Kasumi-1 (cell line): ENCODE measurements at regions not wholly inside any gene's neighbourhood (a gene's known extent, or its start where the extent isn't known, plus 50 kb on each side); places are given as distances from the start of the nearest gene placed in this dataset.
"Not testable (repeated sequence)": the region's sequence is repeated elsewhere in the genome, so short reads cannot be mapped to it uniquely, and the experiment has no call there.

ENCODE experiments used
- DNase-seq, 2 experiments: peaks; one replicate each; lab custom pipeline; 2025; lab: John Stamatoyannopoulos, UW

DNA sequence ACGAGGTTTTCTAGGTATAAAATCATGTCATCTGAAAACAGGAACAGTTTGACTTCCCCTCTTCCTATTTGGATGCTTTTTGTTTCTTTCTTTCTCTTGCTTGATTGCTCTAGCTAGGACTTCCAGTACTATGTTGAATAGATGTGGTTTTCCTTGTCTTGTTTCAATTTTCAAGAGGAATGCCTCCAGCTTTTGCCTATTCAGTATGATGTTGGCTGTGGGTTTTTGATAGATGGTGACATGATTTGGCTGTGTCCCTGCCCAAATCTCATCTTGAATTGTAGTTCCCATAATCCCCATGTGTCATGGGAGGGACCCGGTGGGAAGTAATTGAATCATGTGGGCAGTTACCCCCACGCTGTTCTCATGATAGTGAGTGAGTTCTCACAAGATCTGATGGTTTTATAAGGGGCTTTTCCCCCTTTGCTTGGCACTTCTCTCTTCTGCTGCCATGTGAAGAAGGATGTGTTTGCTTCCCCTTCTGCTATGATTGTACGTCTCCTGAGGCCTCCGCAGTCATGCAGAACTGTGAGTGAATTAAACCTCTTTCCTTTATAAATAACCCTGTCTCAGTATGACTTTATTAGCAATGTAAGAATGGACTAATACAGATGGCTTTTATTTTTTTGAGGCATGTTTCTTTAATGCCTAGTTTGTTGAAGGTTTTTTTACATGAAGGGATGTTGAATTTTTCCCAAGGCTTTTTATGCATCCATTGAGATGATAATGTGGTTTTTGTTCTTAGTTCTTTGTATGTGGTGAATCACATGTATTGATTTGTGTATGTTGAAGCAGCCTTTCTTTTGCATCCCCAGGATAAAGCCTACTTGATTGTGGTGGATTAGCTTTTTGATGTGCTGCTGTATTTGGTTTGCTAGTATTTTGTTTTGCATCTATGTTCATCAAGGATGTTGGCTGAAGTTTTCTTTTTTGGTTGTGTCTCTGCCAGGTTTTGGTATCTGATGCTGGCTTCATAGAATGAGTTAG, 239.1 kb downstream of the THBS2 start:
- no peak for DNase-seq

DNA sequence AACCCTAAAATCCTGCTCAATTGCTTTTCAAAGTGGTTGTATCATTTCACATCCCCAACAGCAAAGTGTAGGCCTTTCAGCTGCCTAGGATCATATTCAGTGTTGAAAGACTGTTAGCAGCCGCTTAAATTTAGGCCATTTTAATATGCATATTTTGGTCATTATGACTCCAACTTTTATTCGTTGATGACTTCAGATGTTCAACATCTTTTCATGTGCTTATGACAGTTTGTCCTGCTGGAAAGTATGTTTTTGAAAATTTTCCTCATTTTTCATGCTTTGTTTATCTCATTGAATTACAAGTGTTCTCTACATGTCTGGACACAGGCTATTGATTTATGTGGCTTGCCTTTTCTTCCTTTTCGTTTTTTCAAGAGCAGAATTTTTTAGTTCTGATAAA, 244.0 kb downstream of the THBS2 start:
- DNase-seq, result no peak

DNA sequence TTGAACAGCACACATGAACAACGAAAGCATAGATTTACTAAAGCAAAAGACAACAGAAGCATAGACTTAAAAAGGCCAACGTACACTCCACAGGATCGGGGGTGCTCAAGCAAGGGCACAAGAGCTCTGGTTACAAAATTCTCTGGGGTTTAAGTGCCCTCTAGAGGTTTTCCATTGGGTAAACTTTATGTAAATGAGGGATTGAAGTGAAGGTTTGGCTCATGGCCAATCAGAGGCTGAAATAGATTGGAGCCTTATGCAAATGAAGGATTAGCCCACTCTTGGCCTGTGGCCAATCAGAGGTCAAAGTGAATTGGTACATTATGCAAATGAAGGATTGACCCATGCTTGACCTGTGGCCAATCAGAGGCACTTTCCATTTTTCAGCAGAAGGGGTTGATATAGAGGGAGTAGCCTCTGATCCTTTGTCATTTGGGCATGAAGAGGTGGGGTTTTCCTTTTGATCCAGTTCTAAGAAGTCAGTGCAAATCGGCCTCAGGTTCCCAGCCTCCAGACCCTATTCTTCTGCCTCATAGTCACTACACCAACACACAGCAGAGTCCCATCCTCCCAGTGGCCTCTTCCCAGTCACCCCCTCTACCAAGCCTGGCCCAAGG, 244.9 kb downstream of the THBS2 start:
- DNase-seq, result peak in 1 of 2 experiments; percentile 14

DNA sequence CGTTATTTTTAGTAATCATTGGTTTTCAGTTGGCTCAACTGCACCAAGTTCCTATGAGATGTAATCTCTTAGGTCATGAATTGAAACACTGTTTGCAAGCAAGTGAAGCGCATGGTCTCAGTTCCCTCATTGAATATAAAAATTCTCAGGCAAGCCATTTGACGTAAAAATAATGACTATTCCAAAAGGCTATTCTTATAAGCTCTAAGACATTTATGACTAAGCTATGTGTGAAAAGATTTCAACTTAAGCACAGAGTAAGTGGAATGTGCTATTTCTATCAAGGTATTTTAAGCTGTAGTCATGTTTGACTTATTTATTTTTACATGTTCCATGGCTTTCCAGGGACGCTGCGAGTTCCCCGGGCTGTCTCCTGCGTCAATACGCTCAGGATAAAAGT, 248.5 kb downstream of the THBS2 start:
- no peak for DNase-seq

DNA sequence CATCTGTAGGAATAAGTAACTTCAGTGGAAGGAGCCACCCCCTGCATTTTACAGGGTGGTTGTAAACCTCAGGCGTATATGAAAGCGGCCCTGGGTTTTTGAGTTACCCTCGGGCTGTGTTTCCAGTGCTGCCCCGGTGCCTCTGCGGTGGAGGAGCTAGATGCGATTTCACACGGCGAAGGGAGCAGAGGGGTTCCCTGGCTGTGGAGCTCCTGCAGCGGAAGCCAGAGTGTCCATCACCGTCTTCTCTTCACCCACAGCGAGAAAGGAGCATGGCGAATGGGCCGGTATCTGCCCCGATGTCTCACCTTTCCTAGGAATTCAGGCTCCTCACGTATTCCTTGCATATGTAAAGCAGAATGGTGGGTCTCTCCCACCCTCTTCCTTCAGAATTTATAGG, 253.6 kb downstream of the THBS2 start:
- no peak for DNase-seq

DNA sequence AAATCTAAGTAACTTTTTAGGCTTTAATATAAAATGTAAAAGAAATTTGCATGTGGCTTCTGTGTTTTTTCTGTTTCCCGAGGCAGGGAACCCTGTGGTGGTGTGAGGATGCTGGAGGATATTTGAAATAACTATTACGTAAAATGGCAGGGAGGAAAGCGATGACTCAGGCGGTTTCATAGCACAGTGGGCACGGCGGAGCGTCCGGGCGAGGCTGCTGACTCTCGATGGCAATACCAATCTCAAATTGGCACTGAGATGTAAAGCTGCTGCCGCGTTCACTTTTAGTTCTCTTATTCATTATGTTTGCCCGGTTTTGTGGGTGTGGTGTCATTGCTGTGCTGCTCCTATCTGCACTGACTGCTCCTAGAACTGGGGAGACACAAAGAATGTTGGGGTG, 254.3 kb downstream of the THBS2 start:
- no peak for DNase-seq

DNA sequence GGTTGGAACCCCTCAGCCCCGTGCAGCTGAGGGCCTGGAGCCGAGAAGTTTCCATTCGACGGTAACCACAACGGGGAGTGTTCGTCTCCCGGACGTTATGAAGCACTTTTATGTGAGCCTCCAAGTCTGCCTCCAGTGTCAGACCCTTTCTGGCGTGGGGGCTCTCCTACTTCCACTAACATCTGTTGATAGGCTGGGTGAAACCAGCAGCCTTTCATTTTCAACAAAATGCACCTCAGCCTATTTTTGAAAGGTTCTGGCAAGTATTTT, 257.4 kb downstream of the THBS2 start:
- DNase-seq, result no peak

DNA sequence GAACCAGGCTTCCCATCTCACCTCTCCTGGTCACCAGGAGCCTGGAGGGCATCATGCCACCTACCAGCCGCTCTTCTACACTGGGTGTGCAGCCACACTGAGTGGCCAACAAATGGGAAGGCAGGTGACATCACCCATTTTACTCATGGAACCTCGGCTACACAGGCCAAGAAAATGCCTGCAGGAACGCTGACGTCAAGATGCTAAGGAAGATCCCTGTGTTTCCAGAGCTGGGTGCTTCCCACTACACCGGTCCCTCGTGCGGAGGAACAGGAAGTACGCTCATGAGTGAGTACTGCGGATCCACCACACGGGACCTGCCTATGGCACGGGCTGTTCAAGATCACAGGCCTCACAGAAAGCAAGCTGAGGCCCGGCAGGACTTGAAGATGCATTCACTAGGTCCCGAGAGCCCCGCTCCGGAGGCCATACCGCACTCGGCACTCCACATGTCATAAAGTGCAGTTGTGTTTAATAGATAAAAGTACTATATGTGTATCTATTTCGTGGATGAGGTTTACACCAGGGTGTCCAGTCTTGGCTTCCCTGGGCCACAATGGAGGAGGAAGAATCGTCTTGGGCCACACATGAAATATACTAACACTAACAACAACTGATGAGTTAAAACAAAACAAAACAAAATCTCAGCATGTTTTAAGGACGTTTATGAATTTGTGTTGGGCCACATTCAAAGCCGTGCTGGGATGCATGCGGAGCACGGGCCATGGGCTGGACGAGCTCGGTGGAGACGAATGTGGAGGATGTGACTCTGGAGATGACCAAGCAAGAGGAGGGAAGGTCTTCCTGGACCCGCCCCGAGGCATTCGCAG, 257.9 kb downstream of the THBS2 start:
- DNase-seq, result no peak

DNA sequence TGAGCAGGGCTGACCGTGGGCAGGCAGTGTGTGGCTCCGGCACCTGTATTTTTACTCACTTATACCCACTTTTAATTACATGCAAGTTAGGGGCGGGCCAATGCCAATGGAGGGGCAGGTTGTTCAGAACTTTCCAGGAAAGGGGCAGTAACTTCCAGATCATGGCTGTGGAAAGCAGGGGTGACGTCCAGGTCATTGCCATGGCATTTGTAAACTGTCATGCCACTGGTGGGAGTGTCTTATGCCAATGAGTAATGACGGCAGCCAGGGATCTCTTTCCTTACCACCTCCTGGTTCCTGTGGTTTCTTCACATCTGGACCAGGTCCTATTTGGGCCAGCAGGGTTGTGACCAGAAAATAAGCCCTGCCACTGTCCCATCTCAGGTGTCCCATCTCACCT, 258.7 kb downstream of the THBS2 start:
- no peak for DNase-seq

DNA sequence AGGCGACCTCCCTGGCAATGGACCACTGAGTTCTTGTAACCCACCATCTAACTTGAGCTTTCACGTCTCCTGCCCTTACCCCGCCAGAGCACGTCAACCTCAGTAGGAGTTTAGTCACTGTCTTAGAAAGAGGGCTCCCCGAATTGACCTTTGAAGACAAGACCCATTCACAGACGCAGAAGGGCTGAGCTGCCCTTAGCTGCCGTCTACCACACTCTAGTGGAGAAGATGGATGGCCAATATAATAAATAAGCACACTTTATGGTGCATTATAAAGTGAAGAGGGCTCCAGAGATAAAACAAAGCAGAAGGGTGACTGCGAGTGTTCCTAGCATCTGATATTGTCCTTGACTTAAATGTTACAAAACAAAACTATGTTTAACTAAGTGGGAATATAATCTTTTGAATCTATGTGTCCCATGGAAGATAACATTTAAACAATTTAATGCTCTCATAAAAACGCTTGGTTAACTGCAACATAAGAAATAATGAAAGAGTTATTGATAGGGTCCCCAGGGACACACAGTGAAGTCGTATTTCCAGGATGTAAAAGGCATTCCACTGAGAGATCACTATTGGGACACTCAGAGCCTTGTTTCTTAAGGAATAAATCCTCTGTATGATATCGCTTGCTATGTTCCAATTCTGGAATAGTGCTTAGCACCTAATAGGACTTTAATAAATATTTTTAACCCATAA, 261.1 kb downstream of the THBS2 start:
- DNase-seq, result no peak

DNA sequence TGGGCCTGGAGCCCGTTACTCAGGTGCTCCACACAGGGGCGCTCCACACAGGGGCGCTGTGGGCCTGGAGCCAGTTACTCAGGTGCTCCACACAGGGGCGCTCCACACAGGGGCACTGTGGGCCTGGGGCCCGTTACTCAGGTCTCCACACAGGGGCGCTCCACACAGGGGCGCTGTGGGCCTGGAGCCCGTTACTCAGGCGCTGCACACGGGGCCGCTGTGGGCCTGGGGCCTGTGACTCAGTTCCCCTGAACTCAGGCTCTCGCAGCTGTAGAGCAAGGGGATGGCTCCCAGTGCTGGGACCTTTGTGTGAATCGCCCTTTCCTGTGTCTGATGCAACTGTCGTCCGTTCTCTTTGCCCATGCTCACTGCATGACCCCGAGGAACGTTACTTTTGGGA, 262.0 kb downstream of the THBS2 start:
- DNase-seq, result not testable (repeated sequence)

DNA sequence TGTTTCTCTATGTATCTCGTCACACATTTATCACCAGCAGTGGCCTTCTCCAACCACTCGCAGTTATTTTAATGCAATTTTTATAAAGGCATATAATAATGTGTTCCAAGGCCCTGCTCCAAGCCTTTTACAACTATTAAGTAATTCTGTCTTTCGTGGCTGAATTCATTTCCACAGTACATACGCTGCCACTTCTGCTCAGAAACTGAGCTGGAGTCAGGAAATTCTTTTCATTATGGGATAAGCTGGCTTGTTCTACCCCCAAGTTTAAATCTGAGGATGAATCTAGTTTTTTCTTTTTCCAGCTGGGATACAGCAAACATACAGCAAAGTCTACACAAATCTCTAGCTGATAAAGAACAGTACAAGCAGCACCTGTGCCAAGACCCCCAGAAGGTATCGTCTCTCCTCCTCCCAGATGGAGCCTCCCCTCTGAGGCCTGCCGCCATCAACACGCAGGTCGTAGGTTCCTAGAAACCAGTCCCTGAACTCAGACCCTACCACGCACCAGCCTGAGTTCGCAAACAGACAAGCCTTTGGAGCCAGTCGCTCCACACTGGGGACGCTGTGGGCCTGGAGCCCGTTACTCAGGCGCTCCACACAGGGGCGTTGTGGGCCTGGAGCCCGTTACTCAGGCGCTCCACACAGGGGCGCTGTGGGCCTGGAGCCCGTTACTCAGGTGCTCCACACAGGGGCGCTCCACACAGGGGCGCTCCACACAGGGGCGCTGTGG, 263.5 kb downstream of the THBS2 start:
- no peak for DNase-seq

DNA sequence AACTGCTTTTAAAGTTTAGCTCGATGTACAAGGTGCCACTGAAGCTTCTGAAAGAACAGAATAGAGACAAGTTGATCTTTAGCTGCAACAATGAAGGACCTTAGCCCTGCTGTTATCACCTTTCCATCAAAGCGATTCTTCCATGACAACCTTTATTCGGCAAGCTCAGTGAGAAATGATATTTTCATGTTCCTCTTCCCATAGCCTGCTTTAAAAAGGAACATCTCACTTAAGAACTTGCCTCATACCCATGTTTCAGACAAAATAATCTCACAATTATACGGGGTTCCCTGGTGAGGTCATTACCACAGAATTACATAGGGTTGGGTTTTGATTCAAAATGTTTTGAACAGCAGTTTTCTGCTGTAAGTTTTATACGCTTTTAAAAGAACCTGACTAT, 264.2 kb downstream of the THBS2 start:
- DNase-seq, result no peak

DNA sequence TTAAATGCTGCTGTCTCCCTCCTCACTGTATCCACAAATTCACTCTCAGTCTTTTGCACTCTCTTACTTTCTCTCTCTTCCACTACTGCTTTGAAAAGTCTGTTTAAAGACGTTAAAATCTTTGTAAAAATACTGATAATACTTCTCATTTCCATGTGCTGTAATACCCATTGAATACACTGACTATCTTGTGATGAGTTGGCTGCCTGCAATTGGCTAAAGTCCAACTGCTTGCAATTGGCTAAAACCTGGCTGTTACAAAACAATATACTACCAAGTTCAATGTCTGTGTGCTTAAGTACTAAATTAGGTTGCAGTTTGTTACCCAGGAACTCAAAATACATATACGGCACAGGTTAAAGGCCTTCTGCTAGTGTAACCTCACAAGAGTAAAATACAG, 264.8 kb downstream of the THBS2 start:
- no peak for DNase-seq

DNA sequence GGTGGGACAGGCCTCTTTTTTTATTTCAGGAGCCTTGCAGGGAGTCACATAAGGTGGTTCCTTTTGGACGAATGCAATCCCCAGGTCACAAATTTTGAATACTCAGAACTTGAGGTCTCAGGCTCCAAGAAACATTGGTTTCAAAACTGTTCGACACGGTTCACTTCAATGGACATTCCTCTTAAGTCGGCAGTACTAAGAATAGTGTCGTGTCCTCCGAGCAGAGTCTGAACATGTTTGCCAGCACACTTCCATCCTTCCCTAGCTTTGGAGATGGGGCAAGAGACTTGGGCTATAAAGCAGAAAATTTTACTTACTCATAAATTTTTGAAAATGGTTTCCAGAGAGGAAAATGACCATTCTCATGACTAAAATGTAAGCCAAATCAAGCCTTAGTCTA, 265.4 kb downstream of the THBS2 start:
- DNase-seq, result no peak

DNA sequence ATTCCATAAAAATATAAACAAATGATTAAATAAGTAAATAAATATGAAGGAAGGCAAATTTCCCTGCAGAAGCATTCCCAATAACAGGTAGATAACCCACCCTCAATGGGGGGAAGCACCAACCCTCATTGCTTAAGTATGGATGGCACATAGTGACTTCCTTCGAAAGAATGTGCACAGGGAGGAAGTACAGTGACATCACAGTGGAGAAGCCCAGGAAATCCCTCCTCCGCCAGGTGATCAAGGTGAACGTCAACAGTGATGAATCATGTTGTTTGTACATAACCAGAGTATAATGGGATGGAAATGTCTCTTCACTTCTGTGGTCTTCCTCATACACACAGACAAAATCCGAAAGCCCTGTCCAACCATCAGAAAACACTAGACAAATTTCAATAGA, 267.9 kb downstream of the THBS2 start:
- DNase-seq, result no peak

DNA sequence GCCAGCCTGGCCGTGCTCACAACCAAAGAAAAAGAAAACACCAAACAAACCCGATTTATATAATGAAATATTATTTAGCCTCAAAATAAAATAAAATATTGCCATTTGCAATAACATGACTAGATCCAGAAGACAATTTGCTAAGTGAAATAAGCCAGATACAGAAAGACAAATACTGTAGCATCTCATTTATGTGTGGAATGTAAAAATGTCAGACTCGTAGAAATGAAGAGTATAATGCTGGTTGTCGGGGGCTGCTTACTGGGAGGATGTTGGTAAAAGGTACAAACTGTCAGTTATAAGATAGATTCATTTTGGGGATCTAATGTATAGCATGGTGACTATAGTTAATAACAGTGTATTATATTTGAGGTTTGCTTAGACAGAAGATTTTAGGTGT, 269.7 kb downstream of the THBS2 start:
- DNase-seq, result no peak

DNA sequence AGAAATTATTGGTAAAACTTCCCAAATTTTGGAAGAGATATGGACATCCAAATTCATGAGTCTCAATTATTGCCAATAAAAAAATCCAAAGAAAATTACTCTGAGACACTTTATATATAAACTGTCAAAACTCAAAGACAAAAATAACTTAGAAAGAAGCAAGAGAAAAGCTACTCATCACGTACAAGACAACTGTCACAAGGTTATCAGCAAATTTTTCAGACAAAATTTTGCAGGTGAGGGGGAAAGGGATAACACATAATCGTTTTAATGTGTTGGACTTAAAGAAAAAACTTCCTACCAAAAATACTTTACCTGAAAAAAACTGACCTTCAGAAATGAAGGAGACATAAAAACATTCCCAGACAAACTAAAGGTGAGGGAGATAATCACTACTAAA, 272.5 kb downstream of the THBS2 start:
- no peak for DNase-seq

DNA sequence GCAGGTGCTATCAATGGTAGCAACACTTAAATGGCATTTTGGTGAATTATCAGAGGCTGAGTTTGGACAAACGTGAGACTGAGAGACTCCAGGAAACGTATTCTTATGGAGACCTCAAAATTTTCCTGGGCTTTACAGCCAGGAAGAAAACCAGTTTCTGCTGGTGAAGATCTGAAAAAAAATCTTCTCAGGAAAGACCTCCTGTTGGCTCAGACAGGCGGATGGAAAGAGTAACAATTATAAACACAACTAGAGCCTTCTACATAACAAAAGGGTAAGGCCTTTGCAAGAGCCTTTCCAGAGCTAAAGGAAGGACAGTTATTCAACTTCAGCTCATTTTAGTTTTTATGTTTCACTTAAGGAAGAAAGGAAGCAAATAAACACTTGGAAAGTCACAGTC, 274.4 kb downstream of the THBS2 start:
- no peak for DNase-seq

DNA sequence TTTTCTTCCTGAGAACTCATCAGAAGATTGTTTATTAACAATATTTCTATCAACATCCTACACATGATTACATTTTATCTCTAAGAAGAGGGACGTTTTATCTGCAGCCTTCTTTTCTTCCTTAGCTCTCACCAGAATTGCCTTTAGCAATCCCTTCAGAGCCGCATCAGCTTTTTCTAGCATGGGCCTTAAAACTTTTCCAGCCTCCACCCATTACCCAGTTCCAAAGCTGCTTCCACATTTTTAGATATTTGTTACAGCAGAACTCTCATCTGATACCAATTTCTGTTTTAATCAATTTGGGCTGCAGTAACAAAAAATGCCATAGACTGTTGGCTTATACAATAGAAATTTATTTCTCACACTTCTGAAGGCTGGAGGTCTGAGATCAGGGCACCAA, 281.5 kb downstream of the THBS2 start:
- DNase-seq, result no peak

DNA sequence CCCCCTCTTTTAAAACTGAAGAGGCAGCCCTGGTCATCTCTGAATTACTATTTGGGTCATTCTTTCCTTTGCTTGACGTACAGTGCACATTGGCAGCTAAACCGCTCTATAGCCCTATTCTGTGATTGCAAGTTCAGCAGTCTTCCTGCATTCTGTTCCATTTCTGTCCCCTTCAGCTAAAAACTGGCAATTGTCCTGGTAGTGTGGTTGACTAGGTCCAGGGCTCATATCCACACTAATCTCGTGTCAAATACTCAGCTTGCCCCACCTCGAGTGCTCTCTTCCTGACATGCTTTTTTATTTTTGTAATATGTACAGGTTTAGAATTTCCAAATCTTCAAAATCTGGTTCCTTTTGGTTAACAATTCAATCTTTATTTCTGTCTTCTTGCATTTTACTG, 282.1 kb downstream of the THBS2 start:
- no peak for DNase-seq

DNA sequence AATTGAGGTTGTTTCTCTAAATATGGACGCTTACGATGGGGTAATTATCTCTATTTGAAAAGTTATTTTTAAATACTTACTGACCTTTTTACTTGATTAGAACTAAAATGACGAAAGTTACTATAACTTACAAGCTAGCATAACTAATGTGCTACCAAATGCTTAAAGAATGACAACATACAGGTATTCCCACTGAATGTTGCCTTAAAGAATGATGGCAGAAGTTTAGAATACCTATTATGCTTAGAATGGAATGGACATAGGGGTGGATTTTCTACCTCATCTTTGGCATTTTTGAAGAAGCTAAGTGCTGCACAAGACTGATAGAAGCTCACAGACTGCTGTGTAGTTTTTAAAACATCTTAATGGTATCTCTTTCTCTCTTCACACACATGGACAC, 284.8 kb downstream of the THBS2 start:
- no peak for DNase-seq
